GM21381 (cell line): ENCODE measurements at regions not wholly inside any gene's neighbourhood (a gene's known extent, or its start where the extent isn't known, plus 50 kb on each side); places are given as distances from the start of the nearest gene placed in this dataset.

Source experiments
- ATAC-seq: cut with Tn5 transposase; IDR thresholded peaks from one replicate; pipeline ENCODE4 v1.9.1; 2021; ENCODE audit warnings: mild to moderate bottlenecking, moderate library complexity; ENCODE audit not compliant: unreplicated experiment

GRCh38 chr18:40415821-40416220 is 1539.2 kb upstream of the PIK3C3 start:
- no peak for ATAC-seq

GRCh38 chr18:40415176-40415791 is 1539.8 kb upstream of the PIK3C3 start:
- no peak for ATAC-seq

- no peak for ATAC-seq
These were observed 1540.8 kb upstream of the PIK3C3 start for GRCh38 chr18:40414155-40414754.

GRCh38 chr18:40413160-40413559 is 1541.9 kb upstream of the PIK3C3 start:
- ATAC-seq, result no peak

- no peak for ATAC-seq
These were observed 1542.6 kb upstream of the PIK3C3 start for GRCh38 chr18:40412410-40412809.

GRCh38 chr18:40407909-40408308 is 1547.1 kb upstream of the PIK3C3 start:
- no peak for ATAC-seq

GRCh38 chr18:40404284-40404683 is 1550.8 kb upstream of the PIK3C3 start:
- ATAC-seq, result no peak

GRCh38 chr18:40402052-40402451 is 1553.0 kb upstream of the PIK3C3 start:
- ATAC-seq, result no peak

- no peak for ATAC-seq
These were observed 1566.9 kb upstream of the PIK3C3 start for GRCh38 chr18:40388121-40388520.

GRCh38 chr18:40387130-40387787 is 1567.8 kb upstream of the PIK3C3 start:
- no peak for ATAC-seq

- ATAC-seq, result no peak
These were observed 1572.8 kb upstream of the PIK3C3 start for GRCh38 chr18:40382197-40382596.

GRCh38 chr18:40380686-40381439 is 1574.2 kb upstream of the PIK3C3 start:
- ATAC-seq, result no peak

GRCh38 chr18:40375837-40376236 is 1579.2 kb upstream of the PIK3C3 start:
- no peak for ATAC-seq

GRCh38 chr18:40371673-40372072 is 1583.4 kb upstream of the PIK3C3 start:
- ATAC-seq, result no peak

GRCh38 chr18:40367576-40367975 is 1587.5 kb upstream of the PIK3C3 start:
- ATAC-seq, result no peak

GRCh38 chr18:40366521-40366920 is 1588.5 kb upstream of the PIK3C3 start:
- no peak for ATAC-seq

GRCh38 chr18:40365526-40365925 is 1589.5 kb upstream of the PIK3C3 start:
- no peak for ATAC-seq

GRCh38 chr18:40360558-40360957 is 1594.5 kb upstream of the PIK3C3 start:
- ATAC-seq, result no peak

- ATAC-seq, result no peak
These were observed 1597.5 kb upstream of the PIK3C3 start for GRCh38 chr18:40357536-40357935.

GRCh38 chr18:40356168-40356567 is 1598.9 kb upstream of the PIK3C3 start:
- ATAC-seq, result no peak

GRCh38 chr18:40355726-40356125 is 1599.3 kb upstream of the PIK3C3 start:
- ATAC-seq, result no peak

- ATAC-seq, result no peak
These were observed 1606.8 kb upstream of the PIK3C3 start for GRCh38 chr18:40348196-40348595.
